GM23338 (cell line): ENCODE measurements at regions not wholly inside any gene's neighbourhood (a gene's known extent, or its start where the extent isn't known, plus 50 kb on each side); places are given as distances from the start of the nearest gene placed in this dataset.

ENCODE experiments used
- CTCF ChIP-seq, 2 experiments: fragments of 200-600 bp in 1 of 2; sonication (generic) in 1 of 2; conservative IDR thresholded peaks; 2 replicates each; pipeline versions ENCODE4 v1.5.1 to v1.6.1; 2016 to 2017; ENCODE audit warnings: antibody characterized with exemption in 2 of 2, low read depth in 2 of 2, mild to moderate bottlenecking in 2 of 2, moderate library complexity in 1 of 2
- EZH2 ChIP-seq: fragments of 200-600 bp; sonication (generic); IDR thresholded peaks from one replicate; pipeline ENCODE4 v1.8.0; 2017; ENCODE audit warnings: antibody characterized with exemption, mild to moderate bottlenecking, low read depth; ENCODE audit not compliant: unreplicated experiment

GRCh38 chr13:111853721-111854120, 213.2 kb upstream of the SOX1 start:
- TF ChIP-seq CTCF (conservative IDR thresholded peaks at IDR 0.05; ENCODE audit: low read depth in 2 of 2) (no peak), EZH2 (no peak)
